ENCODE measurements at regions not wholly inside any gene's neighbourhood (a gene's known extent, or its start where the extent isn't known, plus 50 kb on each side); places are given as distances from the start of the nearest gene placed in this dataset.

- peaks cover 0 to 2% (median 0%) of the 10 kb centered on the region in 7 donors for H3K4me1 Mint-ChIP-seq
- no peaks in the 10 kb centered on the region for H3K36me3 Mint-ChIP-seq
- no peak for DNase-seq
- ChIA-PET CTCF (no interaction called here), POLR2A (no interaction called here)
- no peak overlapping the region for H3K4me3 Mint-ChIP-seq
- H3K27ac Mint-ChIP-seq = no peak overlapping the region
- Histone ChIP-seq H3K36me3 (ENCODE audit: control insufficient read depth in 2 of 3, insufficient read depth in 3 of 3, low read length in 3 of 3) (no peaks in the 10 kb centered on the region), H3K9me3 (ENCODE audit: control insufficient read depth in 2 of 3, low read length in 3 of 3) (no peaks in the 10 kb centered on the region), H3K4me1 (ENCODE audit: control insufficient read depth in 2 of 2, insufficient read depth in 2 of 2, low read length in 2 of 2) (no peaks in the 10 kb centered on the region), H3K4me3 (ENCODE audit: low read length) (no peak overlapping the region), H3K27ac (ENCODE audit: low read depth, low read length) (no peak overlapping the region), H3K27me3 (ENCODE audit: control insufficient read depth in 2 of 2, insufficient read depth in 2 of 2, low read length in 2 of 2) (no peaks in the 10 kb centered on the region)
- intact Hi-C loops (cut with micrococcal nuclease) = no loop called here
- H3K27me3 Mint-ChIP-seq = peaks cover 13 to 68% (median 30%) of the 10 kb centered on the region in 5 donors
- H3K9me3 Mint-ChIP-seq = no peaks in the 10 kb centered on the region
- no peak for ATAC-seq
These were observed 272.7 kb upstream of the FOXQ1 start for GRCh38 chr6:1039191-1039590.

- H3K36me3 Mint-ChIP-seq = no peaks in the 10 kb centered on the region
- Histone ChIP-seq H3K27ac (ENCODE audit: low read depth, low read length) (no peak overlapping the region), H3K4me3 (ENCODE audit: low read length) (no peak overlapping the region), H3K9me3 (ENCODE audit: control insufficient read depth in 2 of 3, low read length in 3 of 3) (no peaks in the 10 kb centered on the region), H3K27me3 (ENCODE audit: control insufficient read depth in 2 of 2, insufficient read depth in 2 of 2, low read length in 2 of 2) (no peaks in the 10 kb centered on the region), H3K4me1 (ENCODE audit: control insufficient read depth in 2 of 2, insufficient read depth in 2 of 2, low read length in 2 of 2) (no peaks in the 10 kb centered on the region), H3K36me3 (ENCODE audit: control insufficient read depth in 2 of 3, insufficient read depth in 3 of 3, low read length in 3 of 3) (no peaks in the 10 kb centered on the region)
- peaks cover 10 to 61% (median 20%) of the 10 kb centered on the region in 5 donors for H3K27me3 Mint-ChIP-seq
- H3K4me1 Mint-ChIP-seq = peaks cover 0 to 2% (median 0%) of the 10 kb centered on the region in 7 donors
- ATAC-seq (no peak), DNase-seq (no peak)
- ChIA-PET CTCF (no interaction called here), POLR2A (no interaction called here)
- intact Hi-C loops (cut with micrococcal nuclease) = no loop called here
- H3K4me3 Mint-ChIP-seq = no peak overlapping the region
- H3K27ac Mint-ChIP-seq = no peak overlapping the region
- H3K9me3 Mint-ChIP-seq = peaks cover 0 to 2% (median 0%) of the 10 kb centered on the region in 11 donors
These were observed 274.3 kb upstream of the FOXQ1 start for GRCh38 chr6:1037430-1038202.

- ATAC-seq (no peak), DNase-seq (no peak)
- POLR2A ChIA-PET = no interaction called here
- H3K4me3 Mint-ChIP-seq = no peak overlapping the region
- intact Hi-C loops (cut with micrococcal nuclease) = no loop called here
- H3K9me3 ChIP-seq (ENCODE audit: control insufficient read depth in 2 of 3, low read length in 3 of 3) = no peaks in the 10 kb centered on the region
- H3K36me3 Mint-ChIP-seq = no peaks in the 10 kb centered on the region
- no peak overlapping the region for H3K27ac ChIP-seq (ENCODE audit: low read depth, low read length)
- CTCF ChIA-PET = no interaction called here
- no peak overlapping the region for H3K27ac Mint-ChIP-seq
- peaks cover 8 to 52% (median 15%) of the 10 kb centered on the region in 5 donors for H3K27me3 Mint-ChIP-seq
- peaks cover 0 to 4% (median 0%) of the 10 kb centered on the region in 7 donors for H3K4me1 Mint-ChIP-seq
- peaks cover 0 to 4% (median 0%) of the 10 kb centered on the region in 11 donors for H3K9me3 Mint-ChIP-seq
- no peaks in the 10 kb centered on the region for H3K4me1 ChIP-seq (ENCODE audit: control insufficient read depth in 2 of 2, insufficient read depth in 2 of 2, low read length in 2 of 2)
- H3K27me3 ChIP-seq (ENCODE audit: control insufficient read depth in 2 of 2, insufficient read depth in 2 of 2, low read length in 2 of 2) = no peaks in the 10 kb centered on the region
- H3K36me3 ChIP-seq (ENCODE audit: control insufficient read depth in 2 of 3, insufficient read depth in 3 of 3, low read length in 3 of 3) = no peaks in the 10 kb centered on the region
- H3K4me3 ChIP-seq (ENCODE audit: low read length) = no peak overlapping the region
These were observed 276.5 kb upstream of the FOXQ1 start for GRCh38 chr6:1035401-1035800.

GRCh38 chr6:1031720-1032119 lies 280.2 kb upstream of the FOXQ1 start:
- Histone ChIP-seq H3K4me1 (ENCODE audit: control insufficient read depth in 2 of 2, insufficient read depth in 2 of 2, low read length in 2 of 2) (no peaks in the 10 kb centered on the region), H3K27me3 (ENCODE audit: control insufficient read depth in 2 of 2, insufficient read depth in 2 of 2, low read length in 2 of 2) (no peaks in the 10 kb centered on the region), H3K36me3 (ENCODE audit: control insufficient read depth in 2 of 3, insufficient read depth in 3 of 3, low read length in 3 of 3) (no peaks in the 10 kb centered on the region), H3K4me3 (ENCODE audit: low read length) (no peak overlapping the region), H3K9me3 (ENCODE audit: control insufficient read depth in 2 of 3, low read length in 3 of 3) (no peaks in the 10 kb centered on the region), H3K27ac (ENCODE audit: low read depth, low read length) (no peak overlapping the region)
- DNase-seq (no peak), ATAC-seq (no peak)
- peaks cover 8 to 46% (median 29%) of the 10 kb centered on the region in 5 donors for H3K27me3 Mint-ChIP-seq
- no peak overlapping the region for H3K27ac Mint-ChIP-seq
- peaks cover 0 to 3% (median 0%) of the 10 kb centered on the region in 7 donors for H3K4me1 Mint-ChIP-seq
- ChIA-PET CTCF (no interaction called here), POLR2A (no interaction called here)
- H3K36me3 Mint-ChIP-seq = no peaks in the 10 kb centered on the region
- peaks cover 0 to 4% (median 0%) of the 10 kb centered on the region in 11 donors for H3K9me3 Mint-ChIP-seq
- intact Hi-C loops (cut with micrococcal nuclease) = no loop called here
- H3K4me3 Mint-ChIP-seq = no peak overlapping the region

GRCh38 chr6:1029141-1029540 lies 282.8 kb upstream of the FOXQ1 start:
- CTCF ChIA-PET = no interaction called here
- DNase-seq = no peak

GRCh38 chr6:1028723-1029122 lies 283.2 kb upstream of the FOXQ1 start:
- Histone ChIP-seq H3K4me1 (ENCODE audit: control insufficient read depth in 2 of 2, insufficient read depth in 2 of 2, low read length in 2 of 2) (no peaks in the 10 kb centered on the region), H3K36me3 (ENCODE audit: control insufficient read depth in 2 of 3, insufficient read depth in 3 of 3, low read length in 3 of 3) (no peaks in the 10 kb centered on the region), H3K9me3 (ENCODE audit: control insufficient read depth in 2 of 3, low read length in 3 of 3) (no peaks in the 10 kb centered on the region), H3K27me3 (ENCODE audit: control insufficient read depth in 2 of 2, insufficient read depth in 2 of 2, low read length in 2 of 2) (no peaks in the 10 kb centered on the region), H3K27ac (ENCODE audit: low read depth, low read length) (no peak overlapping the region), H3K4me3 (ENCODE audit: low read length) (no peak overlapping the region)
- Mint-ChIP-seq H3K27ac (no peak overlapping the region), H3K4me1 (peaks cover 0 to 3% (median 0%) of the 10 kb centered on the region in 7 donors), H3K27me3 (peaks cover 9 to 45% (median 35%) of the 10 kb centered on the region in 5 donors), H3K4me3 (no peak overlapping the region), H3K36me3 (no peaks in the 10 kb centered on the region), H3K9me3 (peaks cover 0 to 4% (median 0%) of the 10 kb centered on the region in 11 donors)
- DNase-seq (no peak), ATAC-seq (no peak)
- ChIA-PET POLR2A (no interaction called here), CTCF (no interaction called here)
- intact Hi-C loops (cut with micrococcal nuclease) = no loop called here

More at GRCh38 chr6:1029141-1029540, 282.8 kb upstream of the FOXQ1 start:
- H3K27me3 ChIP-seq (ENCODE audit: control insufficient read depth in 2 of 2, insufficient read depth in 2 of 2, low read length in 2 of 2) = no peaks in the 10 kb centered on the region
- no peaks in the 10 kb centered on the region for H3K4me1 ChIP-seq (ENCODE audit: control insufficient read depth in 2 of 2, insufficient read depth in 2 of 2, low read length in 2 of 2)
- peaks cover 9 to 44% (median 32%) of the 10 kb centered on the region in 5 donors for H3K27me3 Mint-ChIP-seq
- H3K36me3 ChIP-seq (ENCODE audit: control insufficient read depth in 2 of 3, insufficient read depth in 3 of 3, low read length in 3 of 3) = no peaks in the 10 kb centered on the region
- intact Hi-C loops (cut with micrococcal nuclease) = no loop called here
- H3K4me3 ChIP-seq (ENCODE audit: low read length) = no peak overlapping the region
- H3K27ac ChIP-seq (ENCODE audit: low read depth, low read length) = no peak overlapping the region
- ATAC-seq = no peak
- no peak overlapping the region for H3K4me3 Mint-ChIP-seq
- H3K27ac Mint-ChIP-seq = no peak overlapping the region
- H3K4me1 Mint-ChIP-seq = peaks cover 0 to 3% (median 0%) of the 10 kb centered on the region in 7 donors
- H3K9me3 ChIP-seq (ENCODE audit: control insufficient read depth in 2 of 3, low read length in 3 of 3) = no peaks in the 10 kb centered on the region
- H3K9me3 Mint-ChIP-seq = peaks cover 0 to 4% (median 0%) of the 10 kb centered on the region in 11 donors
- no peaks in the 10 kb centered on the region for H3K36me3 Mint-ChIP-seq
- POLR2A ChIA-PET = no interaction called here
